HEK293 (cell line): ENCODE measurements at regions not wholly inside any gene's neighbourhood (a gene's known extent, or its start where the extent isn't known, plus 50 kb on each side); places are given as distances from the start of the nearest gene placed in this dataset.

ENCODE experiments used
- CTCF ChIA-PET: fragments of 350-600 bp; formaldehyde crosslinking; extraction: SDS; loops from one replicate; lab custom pipeline; 2021; ENCODE audit warnings: antibody characterized with exemption; lab: Yijun Ruan, JAX
- POLR2A ChIA-PET: fragments of 300-600 bp; formaldehyde crosslinking; extraction: SDS; loops from one replicate; lab custom pipeline; 2020; ENCODE audit warnings: antibody characterized with exemption, inconsistent platforms; lab: Yijun Ruan, JAX
- H3K27ac ChIP-seq: fragments of 200-500 bp; sonication (Bioruptor generic); 2 replicates; pipeline ENCODE4 v1.5.1; 2014; ENCODE audit warnings: low read depth, low read length, control low read depth, inconsistent platforms; ENCODE audit errors: extremely low read depth
- H3K36me3 ChIP-seq, 2 experiments: fragments of 200-500 bp in 1 of 2; sonication (Bioruptor generic) in 1 of 2; 1 replicate in 1 of 2; 2 replicates in 1 of 2; pipeline ENCODE4 v1.5.1; 2014 to 2017; ENCODE audit warnings: inconsistent platforms in 2 of 2, low read length in 2 of 2; ENCODE audit not compliant: control insufficient read depth in 2 of 2, insufficient read depth in 1 of 2
- H3K4me1 ChIP-seq: fragments of 200-500 bp; sonication (Bioruptor generic); 2 replicates; pipeline ENCODE4 v1.5.1; 2014; ENCODE audit warnings: mild to moderate bottlenecking, low read length, inconsistent platforms; ENCODE audit not compliant: control insufficient read depth, insufficient read depth
- H3K4me3 ChIP-seq: 2 replicates; pipeline ENCODE4 v1.5.1; 2011; ENCODE audit warnings: low read depth, mild to moderate bottlenecking, control low read depth, low read length, moderate library complexity
- H3K9me3 ChIP-seq: fragments of 200-500 bp; sonication (Bioruptor generic); 2 replicates; pipeline ENCODE4 v1.5.1; 2014; ENCODE audit warnings: low read depth, low read length, inconsistent platforms; ENCODE audit not compliant: control insufficient read depth, insufficient read depth
- CTCF ChIP-seq: fragments of 450-650 bp; formaldehyde crosslinking; IDR thresholded peaks from 2 replicates; pipeline ENCODE4 v1.5.1; 2016; ENCODE audit warnings: missing biosample characterization, missing genetic modification characterization
- FEZF1 ChIP-seq: fragments of 450-650 bp; formaldehyde crosslinking; IDR thresholded peaks from 2 replicates; pipeline ENCODE4 v1.5.1; 2016; ENCODE audit warnings: missing biosample characterization, missing genetic modification characterization
- MZF1 ChIP-seq: fragments of 450-650 bp; formaldehyde crosslinking; IDR thresholded peaks from 2 replicates; pipeline ENCODE4 v1.5.1; 2017; ENCODE audit warnings: missing biosample characterization, missing genetic modification characterization, borderline replicate concordance
- PATZ1 ChIP-seq: fragments of 450-650 bp; formaldehyde crosslinking; IDR thresholded peaks from 2 replicates; pipeline ENCODE4 v1.5.1; 2016; ENCODE audit warnings: missing biosample characterization, missing genetic modification characterization
- PRDM10 ChIP-seq: fragments of 450-650 bp; formaldehyde crosslinking; IDR thresholded peaks from 2 replicates; pipeline ENCODE4 v1.5.1; 2016; ENCODE audit warnings: missing biosample characterization, missing genetic modification characterization
- ZNF157 ChIP-seq: fragments of 450-650 bp; formaldehyde crosslinking; IDR thresholded peaks from 2 replicates; pipeline ENCODE4 v1.5.1; 2016; ENCODE audit warnings: missing biosample characterization, missing genetic modification characterization
- ZNF202 ChIP-seq: fragments of 450-650 bp; formaldehyde crosslinking; IDR thresholded peaks from 2 replicates; pipeline ENCODE4 v1.5.1; 2016; ENCODE audit warnings: missing biosample characterization, missing genetic modification characterization, borderline replicate concordance
- ZNF214 ChIP-seq: fragments of 450-650 bp; formaldehyde crosslinking; IDR thresholded peaks from 2 replicates; pipeline ENCODE4 v1.5.1; 2017; ENCODE audit warnings: missing biosample characterization, mild to moderate bottlenecking, missing genetic modification characterization, borderline replicate concordance
- ZNF324 ChIP-seq: fragments of 450-650 bp; formaldehyde crosslinking; IDR thresholded peaks from 2 replicates; pipeline ENCODE4 v1.5.1; 2016; ENCODE audit warnings: missing biosample characterization, missing genetic modification characterization
- ZNF426 ChIP-seq: fragments of 450-650 bp; formaldehyde crosslinking; IDR thresholded peaks from 2 replicates; pipeline ENCODE4 v1.5.1; 2017; ENCODE audit warnings: missing biosample characterization, missing genetic modification characterization, mild to moderate bottlenecking, inconsistent platforms, moderate library complexity
- ZNF433 ChIP-seq: fragments of 450-650 bp; formaldehyde crosslinking; IDR thresholded peaks from 2 replicates; pipeline ENCODE4 v1.5.1; 2016; ENCODE audit warnings: missing biosample characterization, missing genetic modification characterization, low read depth
- ZNF449 ChIP-seq: fragments of 450-650 bp; formaldehyde crosslinking; IDR thresholded peaks from 2 replicates; pipeline ENCODE4 v1.5.1; 2017; ENCODE audit warnings: missing biosample characterization, mild to moderate bottlenecking, missing genetic modification characterization, moderate library complexity
- ZNF513 ChIP-seq: fragments of 450-650 bp; IDR thresholded peaks from 2 replicates; pipeline ENCODE4 v1.5.1; 2018; ENCODE audit warnings: missing biosample characterization, missing genetic modification characterization
- ZNF624 ChIP-seq: fragments of 450-650 bp; formaldehyde crosslinking; IDR thresholded peaks from 2 replicates; pipeline ENCODE4 v1.5.1; 2017; ENCODE audit warnings: missing biosample characterization, missing genetic modification characterization
- ZNF830 ChIP-seq: fragments of 450-650 bp; IDR thresholded peaks from 2 replicates; pipeline ENCODE4 v1.5.0; 2018; ENCODE audit warnings: missing biosample characterization, missing genetic modification characterization, low read depth, mild to moderate bottlenecking, moderate library complexity
- ZSCAN5A ChIP-seq: fragments of 450-650 bp; formaldehyde crosslinking; IDR thresholded peaks from 2 replicates; pipeline ENCODE4 v1.5.1; 2016; ENCODE audit warnings: missing biosample characterization, missing genetic modification characterization

- POLR2A ChIA-PET: interaction anchor here (1.2 kb wide), 1 partner anchor 200 kb away, joined by 3 read pairs; no protein-coding TSS in a partner anchor
- peak; percentile 54 for TF ChIP-seq PRDM10 (tag by site-specific recombination)
- no peak for TF ChIP-seq MZF1 (tag by site-specific recombination)
- no peak for TF ChIP-seq PATZ1 (tag by site-specific recombination)
- no peak for TF ChIP-seq ZNF426 (tag by site-specific recombination)
- no peaks in the 10 kb centered on the region for H3K9me3 ChIP-seq
- no peaks in the 10 kb centered on the region for H3K36me3 ChIP-seq
- H3K4me3 ChIP-seq: no peak overlapping the region
- H3K27ac ChIP-seq: no peak overlapping the region
- H3K4me1 ChIP-seq: no peaks in the 10 kb centered on the region
- CTCF ChIA-PET: interaction anchor here (0.8 to 3.4 kb wide), 8 partner anchors 12 to 211 kb away, joined by 3 to 43 read pairs (median 4); no protein-coding TSS in a partner anchor
Observed at GRCh38 chr17:79191270-79191934, 116.8 kb downstream of the ENGASE start.

- no peaks in the 10 kb centered on the region for H3K4me1 ChIP-seq
- CTCF ChIA-PET: interaction anchor here (0.7 to 4.5 kb wide), 7 partner anchors 11 to 212 kb away, joined by 3 to 68 read pairs (median 5); no protein-coding TSS in a partner anchor
- POLR2A ChIA-PET: no interaction called here
Observed at GRCh38 chr17:79189305-79189704, 114.7 kb downstream of the ENGASE start.

More at GRCh38 chr17:79189305-79189704, 114.7 kb downstream of the ENGASE start:
- no peaks in the 10 kb centered on the region for H3K9me3 ChIP-seq
- TF ChIP-seq ZNF830 (tag by site-specific recombination) (no peak), ZNF433 (tag by site-specific recombination) (no peak), CTCF (tag by site-specific recombination) (no peak), FEZF1 (tag by site-specific recombination) (no peak), ZNF324 (tag by site-specific recombination) (no peak), PRDM10 (tag by site-specific recombination) (no peak), ZSCAN5A (tag by site-specific recombination) (no peak), ZNF202 (tag by site-specific recombination) (no peak), ZNF214 (tag by site-specific recombination) (no peak), ZNF624 (tag by site-specific recombination) (no peak), ZNF513 (tag by site-specific recombination) (no peak), ZNF157 (tag by site-specific recombination) (no peak), ZNF449 (tag by site-specific recombination) (no peak)
- TF ChIP-seq, all 188 proteins: peak for 0
- no peak overlapping the region for H3K27ac ChIP-seq
- no peak overlapping the region for H3K4me3 ChIP-seq
- no peaks in the 10 kb centered on the region for H3K36me3 ChIP-seq
